ENCODE measurements at regions not wholly inside any gene's neighbourhood (a gene's known extent, or its start where the extent isn't known, plus 50 kb on each side); places are given as distances from the start of the nearest gene placed in this dataset.

- POLR2A ChIA-PET: no interaction called here
- Histone ChIP-seq H3K27me3 (replicated peaks in 1 of 4; ENCODE audit: control extremely low read depth in 1 of 4, control insufficient read depth in 3 of 4, insufficient read depth in 4 of 4, low read length in 3 of 4) (no peaks in the 10 kb centered on the region), H3K9ac (ENCODE audit: low read length) (no peak overlapping the region), H2AFZ (ENCODE audit: insufficient read depth, low read depth, low read length, poor library complexity, severe bottlenecking) (no peak overlapping the region), H3K4me3 (ENCODE audit: control extremely low read depth in 1 of 5, extremely low read depth in 1 of 5, insufficient read depth in 1 of 5, low read depth in 2 of 5, low read length in 4 of 5) (no peak overlapping the region), H4K20me1 (ENCODE audit: control insufficient read depth, insufficient read depth, low read length, poor library complexity, severe bottlenecking) (peaks cover 42% of the 10 kb centered on the region), H3K27ac (ENCODE audit: low read length in 2 of 2) (peak overlapping the region in 1 of 2 donors; percentile 24), H3K4me2 (replicated peaks; ENCODE audit: low read depth, low read length, poor library complexity, severe bottlenecking) (no peak overlapping the region), H3K9me3 (ENCODE audit: control extremely low read depth in 1 of 3, control insufficient read depth in 2 of 3, insufficient read depth in 1 of 3, low read length in 2 of 3) (no peaks in the 10 kb centered on the region), H3K36me3 (replicated peaks in 1 of 2; ENCODE audit: control extremely low read depth in 1 of 2, control insufficient read depth in 1 of 2, extremely low read depth in 1 of 2, insufficient read depth in 2 of 2, low read length in 1 of 2) (peaks cover 9 to 23% of the 10 kb centered on the region in 2 experiments), H3K79me2 (ENCODE audit: control insufficient read depth, insufficient read depth, low read length) (peaks cover 71% of the 10 kb centered on the region), H3K4me1 (ENCODE audit: control insufficient read depth in 2 of 2, insufficient read depth in 2 of 2, low read length in 2 of 2) (peaks cover 9 to 14% of the 10 kb centered on the region in 2 donors)
- no CpG with 5 or more reads among the region's 2 CpGs for WGBS (ENCODE audit: insufficient coverage)
- TF ChIP-seq EZH2 (IDR thresholded peaks at IDR 0.05; ENCODE audit: borderline replicate concordance, insufficient read depth, low read depth, low read length, poor library complexity, severe bottlenecking) (no peak), CTCF (IDR thresholded peaks at IDR 0.05) (no peak)
- Mint-ChIP-seq H3K4me1 (peaks cover 45% of the 10 kb centered on the region), H3K27me3 (no peaks in the 10 kb centered on the region), H3K9me3 (ENCODE audit: insufficient read depth) (no peaks in the 10 kb centered on the region), H3K27ac (no peak overlapping the region), H3K4me3 (no peak overlapping the region)
- intact Hi-C loops (cut with micrococcal nuclease): no loop called here
- CTCF ChIA-PET: interaction anchor here (0.9 kb wide), 1 partner anchor 322 kb away, joined by 3 read pairs; no protein-coding TSS in a partner anchor
- ATAC-seq (ENCODE audit: low read depth) (no peak), DNase-seq (no peak)
Observed at GRCh38 chr22:25451480-25452114, 112.9 kb upstream of the GRK3 start.

- intact Hi-C loops (cut with micrococcal nuclease): no loop called here
- H3K4me3 Mint-ChIP-seq: no peak overlapping the region
- Histone ChIP-seq H3K9me3 (ENCODE audit: control extremely low read depth in 1 of 3, control insufficient read depth in 2 of 3, insufficient read depth in 1 of 3, low read length in 2 of 3) (no peaks in the 10 kb centered on the region), H3K27ac (ENCODE audit: low read length in 2 of 2) (no peak overlapping the region), H3K4me2 (replicated peaks; ENCODE audit: low read depth, low read length, poor library complexity, severe bottlenecking) (no peak overlapping the region), H3K4me1 (ENCODE audit: control insufficient read depth in 2 of 2, insufficient read depth in 2 of 2, low read length in 2 of 2) (peaks cover 9 to 14% of the 10 kb centered on the region in 2 donors), H3K9ac (ENCODE audit: low read length) (no peak overlapping the region), H4K20me1 (ENCODE audit: control insufficient read depth, insufficient read depth, low read length, poor library complexity, severe bottlenecking) (peaks cover 42% of the 10 kb centered on the region), H3K79me2 (ENCODE audit: control insufficient read depth, insufficient read depth, low read length) (peaks cover 74% of the 10 kb centered on the region), H3K27me3 (replicated peaks in 1 of 4; ENCODE audit: control extremely low read depth in 1 of 4, control insufficient read depth in 3 of 4, insufficient read depth in 4 of 4, low read length in 3 of 4) (no peaks in the 10 kb centered on the region), H2AFZ (ENCODE audit: insufficient read depth, low read depth, low read length, poor library complexity, severe bottlenecking) (no peak overlapping the region), H3K4me3 (ENCODE audit: control extremely low read depth in 1 of 5, extremely low read depth in 1 of 5, insufficient read depth in 1 of 5, low read depth in 2 of 5, low read length in 4 of 5) (no peak overlapping the region), H3K36me3 (replicated peaks in 1 of 2; ENCODE audit: control extremely low read depth in 1 of 2, control insufficient read depth in 1 of 2, extremely low read depth in 1 of 2, insufficient read depth in 2 of 2, low read length in 1 of 2) (peaks cover 10 to 25% of the 10 kb centered on the region in 2 experiments)
- no peak overlapping the region for H3K27ac Mint-ChIP-seq
- peaks cover 45% of the 10 kb centered on the region for H3K4me1 Mint-ChIP-seq
- no peaks in the 10 kb centered on the region for H3K27me3 Mint-ChIP-seq
- CTCF ChIA-PET: no interaction called here
- POLR2A ChIA-PET: no interaction called here
- ATAC-seq (ENCODE audit: low read depth): no peak
- 97% methylated on average over 9 of the region's 10 CpGs for WGBS (ENCODE audit: insufficient coverage)
- no peak for TF ChIP-seq EZH2 (IDR thresholded peaks at IDR 0.05; ENCODE audit: borderline replicate concordance, insufficient read depth, low read depth, low read length, poor library complexity, severe bottlenecking)
- no peak for DNase-seq
- no peaks in the 10 kb centered on the region for H3K9me3 Mint-ChIP-seq (ENCODE audit: insufficient read depth)
Observed at GRCh38 chr22:25452116-25452700, 112.3 kb upstream of the GRK3 start.

All from B cell (primary cell).